ENCODE measurements at regions not wholly inside any gene's neighbourhood (a gene's known extent, or its start where the extent isn't known, plus 50 kb on each side); places are given as distances from the start of the nearest gene placed in this dataset.
"Not testable (repeated sequence)": the region's sequence is repeated elsewhere in the genome, so short reads cannot be mapped to it uniquely, and the experiment has no call there.

DNA sequence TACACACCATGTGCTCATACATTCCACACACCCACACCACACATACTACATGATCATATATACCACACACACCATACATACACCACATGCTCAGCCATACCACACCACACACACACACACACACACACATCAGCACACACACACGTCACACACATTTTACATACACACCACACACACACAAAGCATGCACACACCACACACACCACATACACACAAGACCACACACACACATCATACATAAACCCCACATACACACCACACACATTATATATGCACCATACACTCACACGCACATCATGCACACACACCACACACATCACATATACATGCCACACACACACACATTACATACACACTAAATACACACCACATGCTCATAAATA, 124.5 kb upstream of the ERG start:
- Histone ChIP-seq H3K4me3 (no peak overlapping the region), H3K27me3 (replicated peaks) (no peaks in the 10 kb centered on the region; the same call in 1 of the 2 replicates), H3K36me3 (no peaks in the 10 kb centered on the region), H3K4me1 (replicated peaks) (no peaks in the 10 kb centered on the region), H3K9me3 (replicated peaks) (no peaks in the 10 kb centered on the region), H3K27ac (no peak overlapping the region)
- no peak for DNase-seq (ENCODE audit: low read depth in 1 of 2, low spot score in 2 of 2)

GRCh38 chr21:38623552-38623951, 125.3 kb upstream of the ERG start:
- H3K4me1 ChIP-seq (replicated peaks) = no peaks in the 10 kb centered on the region
- no peak overlapping the region for H3K27ac ChIP-seq
- H3K27me3 ChIP-seq (replicated peaks) = no peaks in the 10 kb centered on the region; the same call in 1 of the 2 replicates
- no peaks in the 10 kb centered on the region for H3K36me3 ChIP-seq
- no peak overlapping the region for H3K4me3 ChIP-seq
- no peak for DNase-seq (ENCODE audit: low read depth in 1 of 2, low spot score in 2 of 2)
- no peaks in the 10 kb centered on the region for H3K9me3 ChIP-seq (replicated peaks)

DNA sequence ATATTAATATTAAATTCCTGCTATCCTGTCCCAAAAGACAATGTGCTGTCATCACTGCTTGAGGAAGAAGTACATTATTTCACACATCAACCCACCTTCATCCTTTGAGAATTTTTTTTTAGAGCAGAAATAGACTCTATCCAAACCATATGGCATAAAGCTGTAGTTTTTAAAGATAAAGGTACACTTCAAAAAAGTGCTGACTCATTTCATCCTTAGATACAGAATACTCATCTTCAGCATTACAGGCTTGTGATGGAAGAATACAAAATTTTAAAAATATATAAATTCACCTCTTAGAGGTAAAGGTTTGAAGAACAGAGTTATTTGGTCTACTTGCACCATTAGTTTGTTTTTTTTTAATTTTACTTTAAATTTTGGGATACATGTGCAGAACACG, 126.7 kb upstream of the ERG start:
- no peaks in the 10 kb centered on the region for H3K4me1 ChIP-seq (replicated peaks)
- no peaks in the 10 kb centered on the region; the same call in 1 of the 2 replicates for H3K27me3 ChIP-seq (replicated peaks)
- H3K4me3 ChIP-seq = no peak overlapping the region
- H3K36me3 ChIP-seq = no peaks in the 10 kb centered on the region
- no peak for DNase-seq (ENCODE audit: low read depth in 1 of 2, low spot score in 2 of 2)
- no peak overlapping the region for H3K27ac ChIP-seq
- H3K9me3 ChIP-seq (replicated peaks) = no peaks in the 10 kb centered on the region

DNA sequence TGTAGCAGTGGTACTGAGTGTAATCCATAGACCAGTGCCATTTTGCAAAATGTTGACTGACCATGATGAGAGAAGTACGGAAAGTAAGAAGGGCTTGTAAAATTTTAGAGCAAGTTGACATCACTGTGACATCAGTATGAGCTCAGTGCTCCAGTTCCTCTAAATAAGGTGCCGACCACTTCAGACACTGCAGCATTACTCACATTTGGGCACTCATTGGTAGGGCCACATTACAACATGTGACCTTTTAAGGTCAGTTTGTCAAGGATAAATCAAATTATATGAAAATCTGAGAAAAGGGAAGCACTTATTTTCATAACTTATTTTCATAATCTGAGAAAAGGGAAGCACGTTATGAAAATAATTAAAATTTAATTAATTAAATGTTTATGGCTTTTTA, 128.0 kb upstream of the ERG start:
- no peaks in the 10 kb centered on the region for H3K9me3 ChIP-seq (replicated peaks)
- no peaks in the 10 kb centered on the region for H3K36me3 ChIP-seq
- no peak overlapping the region for H3K4me3 ChIP-seq
- no peaks in the 10 kb centered on the region; the same call in 1 of the 2 replicates for H3K27me3 ChIP-seq (replicated peaks)
- DNase-seq (ENCODE audit: low read depth in 1 of 2, low spot score in 2 of 2) = no peak
- no peak overlapping the region for H3K27ac ChIP-seq
- no peaks in the 10 kb centered on the region for H3K4me1 ChIP-seq (replicated peaks)

DNA sequence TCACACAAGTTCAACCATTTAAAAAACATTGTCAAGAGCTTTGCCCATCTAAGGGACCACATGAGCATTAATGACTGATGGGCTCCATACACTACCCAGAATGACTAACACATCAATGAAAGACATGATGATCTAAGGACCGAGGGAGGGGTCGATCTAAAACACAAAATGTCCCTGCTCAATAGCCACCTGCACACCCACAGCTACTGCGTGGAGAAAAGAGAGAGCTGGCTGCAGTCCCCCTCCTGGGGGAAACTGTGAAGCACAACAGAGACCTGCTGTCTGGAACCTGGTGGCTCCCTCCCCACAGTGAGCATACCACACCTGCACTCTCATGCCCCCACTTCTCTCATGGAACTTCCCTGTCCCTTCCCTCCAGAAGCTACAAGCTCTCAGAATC, 130.1 kb upstream of the ERG start:
- Histone ChIP-seq H3K27me3 (replicated peaks) (peaks cover 4% of the 10 kb centered on the region; the same call in 1 of the 2 replicates), H3K9me3 (replicated peaks) (no peaks in the 10 kb centered on the region), H3K27ac (no peak overlapping the region), H3K4me1 (replicated peaks) (no peaks in the 10 kb centered on the region), H3K4me3 (no peak overlapping the region), H3K36me3 (no peaks in the 10 kb centered on the region)
- no peak for DNase-seq (ENCODE audit: low read depth in 1 of 2, low spot score in 2 of 2)

GRCh38 chr21:38631206-38631605, 132.9 kb upstream of the ERG start:
- no peak overlapping the region for H3K27ac ChIP-seq
- no peaks in the 10 kb centered on the region for H3K36me3 ChIP-seq
- H3K27me3 ChIP-seq (replicated peaks) = peaks cover 7% of the 10 kb centered on the region; the same call in 1 of the 2 replicates
- no peaks in the 10 kb centered on the region for H3K9me3 ChIP-seq (replicated peaks)
- no peaks in the 10 kb centered on the region for H3K4me1 ChIP-seq (replicated peaks)
- H3K4me3 ChIP-seq = no peak overlapping the region
- no peak for DNase-seq (ENCODE audit: low read depth in 1 of 2, low spot score in 2 of 2)

- Histone ChIP-seq H3K4me3 (no peak overlapping the region), H3K36me3 (no peaks in the 10 kb centered on the region), H3K4me1 (replicated peaks) (no peaks in the 10 kb centered on the region), H3K27me3 (replicated peaks) (peaks cover 7% of the 10 kb centered on the region; the same call in 1 of the 2 replicates), H3K27ac (no peak overlapping the region), H3K9me3 (replicated peaks) (no peaks in the 10 kb centered on the region)
- no peak for DNase-seq (ENCODE audit: low read depth in 1 of 2, low spot score in 2 of 2)
Measured at GRCh38 chr21:38631676-38632075, 133.4 kb upstream of the ERG start.

DNA sequence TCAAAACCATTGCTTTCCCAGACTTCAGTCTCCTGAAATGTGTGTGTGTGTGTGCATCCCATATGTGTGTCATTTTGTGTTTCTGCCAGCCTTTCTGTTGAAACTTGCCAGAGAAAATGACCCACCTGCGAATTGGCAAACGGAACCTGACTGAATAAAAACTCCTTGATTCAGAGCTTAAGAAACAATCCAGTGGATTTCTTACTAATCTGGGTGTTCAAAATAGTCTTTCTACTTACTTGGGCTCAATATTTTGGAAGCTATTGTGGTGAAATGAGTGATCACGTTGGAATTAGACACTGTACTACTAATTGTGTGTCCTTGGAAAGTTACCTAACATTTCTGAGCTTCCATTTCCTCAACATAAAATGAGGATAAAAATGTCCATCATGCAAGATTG, 138.9 kb upstream of the ERG start:
- H3K4me3 ChIP-seq = no peak overlapping the region
- H3K36me3 ChIP-seq = no peaks in the 10 kb centered on the region
- 0 out of 2 replicates have a peak, but pooled peaks cover 3% of the 10 kb centered on the region for H3K4me1 ChIP-seq (replicated peaks)
- H3K9me3 ChIP-seq (replicated peaks) = no peaks in the 10 kb centered on the region
- H3K27ac ChIP-seq = no peak overlapping the region
- no peak for DNase-seq (ENCODE audit: low read depth in 1 of 2, low spot score in 2 of 2)
- peaks cover 3% of the 10 kb centered on the region; the same call in 1 of the 2 replicates for H3K27me3 ChIP-seq (replicated peaks)

GRCh38 chr21:38639571-38640354, 141.5 kb upstream of the ERG start:
- no peak overlapping the region for H3K4me3 ChIP-seq
- no peaks in the 10 kb centered on the region; the same call in 1 of the 2 replicates for H3K27me3 ChIP-seq (replicated peaks)
- no peaks in the 10 kb centered on the region for H3K9me3 ChIP-seq (replicated peaks)
- H3K27ac ChIP-seq = no peak overlapping the region
- 0 out of 2 replicates have a peak, but pooled peaks cover 3% of the 10 kb centered on the region for H3K4me1 ChIP-seq (replicated peaks)
- H3K36me3 ChIP-seq = no peaks in the 10 kb centered on the region
- no peak for DNase-seq (ENCODE audit: low read depth in 1 of 2, low spot score in 2 of 2)

- H3K4me1 ChIP-seq (replicated peaks); H3K27ac ChIP-seq; H3K27me3 ChIP-seq (replicated peaks); H3K4me3 ChIP-seq; DNase-seq (ENCODE audit: low read depth in 1 of 2, low spot score in 2 of 2); H3K36me3 ChIP-seq; H3K9me3 ChIP-seq (replicated peaks): not testable (repeated sequence)
Measured at GRCh38 chr21:38640355-38640742, 142.1 kb upstream of the ERG start.

- no peaks in the 10 kb centered on the region for H3K9me3 ChIP-seq (replicated peaks)
- no peak overlapping the region for H3K27ac ChIP-seq
- no peak overlapping the region for H3K4me3 ChIP-seq
- no peak for DNase-seq (ENCODE audit: low read depth in 1 of 2, low spot score in 2 of 2)
- H3K27me3 ChIP-seq (replicated peaks) = peaks cover 13% of the 10 kb centered on the region
- H3K4me1 ChIP-seq (replicated peaks) = peaks cover 10% of the 10 kb centered on the region; the same call in 1 of the 2 replicates
- no peaks in the 10 kb centered on the region for H3K36me3 ChIP-seq
Measured at GRCh38 chr21:38643404-38644023, 145.2 kb upstream of the ERG start.

DNA sequence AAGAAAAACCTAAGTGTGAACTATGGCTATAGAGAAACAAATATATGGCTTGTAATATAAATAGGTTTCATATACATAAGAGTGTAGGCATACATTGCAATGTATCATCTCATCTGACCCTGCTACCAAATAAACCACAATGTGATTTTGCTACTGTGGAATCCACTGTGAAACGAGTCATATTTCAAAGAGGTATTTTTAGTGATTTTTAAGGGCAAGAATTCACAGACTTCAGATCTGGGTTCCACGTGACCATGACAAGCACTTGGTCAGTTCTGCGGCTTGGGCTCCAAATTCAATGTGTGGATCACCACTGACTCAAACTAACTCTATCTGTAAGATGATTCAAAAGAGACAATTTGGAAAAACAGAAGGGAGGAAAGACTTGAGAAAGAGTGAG, 147.0 kb upstream of the ERG start:
- peak in 1 of 2 experiments; percentile 11 for DNase-seq (ENCODE audit: low read depth in 1 of 2, low spot score in 2 of 2)

GRCh38 chr21:38646213-38646837, 148.0 kb upstream of the ERG start:
- H3K36me3 ChIP-seq = no peaks in the 10 kb centered on the region
- no peak overlapping the region for H3K27ac ChIP-seq
- peaks cover 22% of the 10 kb centered on the region for H3K27me3 ChIP-seq (replicated peaks)
- no peak overlapping the region for H3K4me3 ChIP-seq
- DNase-seq (ENCODE audit: low read depth in 1 of 2, low spot score in 2 of 2) = no peak
- H3K9me3 ChIP-seq (replicated peaks) = no peaks in the 10 kb centered on the region
- H3K4me1 ChIP-seq (replicated peaks) = peaks cover 6% of the 10 kb centered on the region; the same call in 1 of the 2 replicates

More for the DNA sequence above, 147.0 kb upstream of the ERG start:
- Histone ChIP-seq H3K4me3 (no peak overlapping the region), H3K4me1 (replicated peaks) (peaks cover 6% of the 10 kb centered on the region; the same call in 1 of the 2 replicates), H3K36me3 (no peaks in the 10 kb centered on the region), H3K27ac (no peak overlapping the region), H3K27me3 (replicated peaks) (peaks cover 22% of the 10 kb centered on the region), H3K9me3 (replicated peaks) (no peaks in the 10 kb centered on the region)

DNA sequence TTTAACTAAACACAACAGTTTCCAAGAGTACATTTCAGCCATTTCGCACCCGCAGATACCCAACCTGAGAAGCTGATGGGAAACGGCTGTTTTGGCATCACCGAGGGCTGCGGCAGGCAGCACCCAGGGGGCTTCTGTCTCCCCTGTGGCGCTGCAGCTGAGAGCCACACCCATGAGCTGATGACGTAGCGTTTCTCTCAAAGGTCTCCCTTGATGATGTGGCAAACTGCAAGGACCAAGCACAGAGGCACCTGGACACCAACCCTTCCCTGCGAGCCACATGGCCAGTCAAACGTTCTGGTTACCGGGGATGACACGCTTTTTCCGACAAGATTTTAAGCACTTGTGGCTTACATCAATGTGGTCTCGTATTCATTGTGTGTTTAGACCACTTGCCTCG, 150.8 kb upstream of the ERG start:
- Histone ChIP-seq H3K4me3 (no peak overlapping the region), H3K27ac (no peak overlapping the region), H3K27me3 (replicated peaks) (peaks cover 33% of the 10 kb centered on the region), H3K9me3 (replicated peaks) (no peaks in the 10 kb centered on the region), H3K36me3 (no peaks in the 10 kb centered on the region), H3K4me1 (replicated peaks) (peaks cover 6% of the 10 kb centered on the region; the same call in 1 of the 2 replicates)
- no peak for DNase-seq (ENCODE audit: low read depth in 1 of 2, low spot score in 2 of 2)
